LNCaP clone FGC (cell line): ENCODE measurements at regions not wholly inside any gene's neighbourhood (a gene's known extent, or its start where the extent isn't known, plus 50 kb on each side); places are given as distances from the start of the nearest gene placed in this dataset.
"Not testable (repeated sequence)": the region's sequence is repeated elsewhere in the genome, so short reads cannot be mapped to it uniquely, and the experiment has no call there.

Experiments used
- DNase-seq: peaks from one replicate; pipeline ENCODE4 v3.0.0-alpha.2; 2011; ENCODE audit warnings: low read depth
- H3K4me3 ChIP-seq: 2 replicates; pipeline ENCODE4 v1.5.1; 2011; ENCODE audit warnings: mild to moderate bottlenecking, low read depth, low read length, control low read depth
- CTCF ChIP-seq: IDR thresholded peaks from 2 replicates; pipeline ENCODE4 v1.5.1; 2012; ENCODE audit warnings: mild to moderate bottlenecking; ENCODE audit not compliant: control insufficient read depth, insufficient read depth; ENCODE audit errors: extremely low read depth

- H3K4me3 ChIP-seq, result no peak overlapping the region
- DNase-seq, result no peak
- no peak for TF ChIP-seq CTCF
Observed at GRCh38 chr6:146938266-146938665, 266.0 kb upstream of the STXBP5 start.

GRCh38 chr6:146939456-146939855, 264.8 kb upstream of the STXBP5 start:
- not testable (repeated sequence) for DNase-seq, H3K4me3 ChIP-seq

GRCh38 chr6:146943664-146944063, 260.6 kb upstream of the STXBP5 start:
- no peak overlapping the region for H3K4me3 ChIP-seq
- no peak for TF ChIP-seq CTCF
- DNase-seq, result no peak

- no peak for DNase-seq
- TF ChIP-seq CTCF, result no peak
- no peak overlapping the region for H3K4me3 ChIP-seq
Observed at GRCh38 chr6:146944077-146944476, 260.1 kb upstream of the STXBP5 start.

- no peak for TF ChIP-seq CTCF
- DNase-seq, result no peak
- no peak overlapping the region for H3K4me3 ChIP-seq
Observed at GRCh38 chr6:146944809-146945208, 259.4 kb upstream of the STXBP5 start.

- DNase-seq, result no peak
- H3K4me3 ChIP-seq, result no peak overlapping the region
- TF ChIP-seq CTCF, result no peak
Observed at GRCh38 chr6:146946559-146946958, 257.7 kb upstream of the STXBP5 start.

GRCh38 chr6:146948790-146949342, 255.4 kb upstream of the STXBP5 start:
- DNase-seq, result no peak
- TF ChIP-seq CTCF, result no peak
- no peak overlapping the region for H3K4me3 ChIP-seq
